CD4-positive, alpha-beta T cell treated with Interleukin-4 for 1 hour (primary cell): ENCODE measurements at regions not wholly inside any gene's neighbourhood (a gene's known extent, or its start where the extent isn't known, plus 50 kb on each side); places are given as distances from the start of the nearest gene placed in this dataset.

Source experiments
- DNase-seq, 2 donors: peaks; one replicate each; pipeline ENCODE4 v3.0.0-alpha.2; 2020 to 2022

DNA sequence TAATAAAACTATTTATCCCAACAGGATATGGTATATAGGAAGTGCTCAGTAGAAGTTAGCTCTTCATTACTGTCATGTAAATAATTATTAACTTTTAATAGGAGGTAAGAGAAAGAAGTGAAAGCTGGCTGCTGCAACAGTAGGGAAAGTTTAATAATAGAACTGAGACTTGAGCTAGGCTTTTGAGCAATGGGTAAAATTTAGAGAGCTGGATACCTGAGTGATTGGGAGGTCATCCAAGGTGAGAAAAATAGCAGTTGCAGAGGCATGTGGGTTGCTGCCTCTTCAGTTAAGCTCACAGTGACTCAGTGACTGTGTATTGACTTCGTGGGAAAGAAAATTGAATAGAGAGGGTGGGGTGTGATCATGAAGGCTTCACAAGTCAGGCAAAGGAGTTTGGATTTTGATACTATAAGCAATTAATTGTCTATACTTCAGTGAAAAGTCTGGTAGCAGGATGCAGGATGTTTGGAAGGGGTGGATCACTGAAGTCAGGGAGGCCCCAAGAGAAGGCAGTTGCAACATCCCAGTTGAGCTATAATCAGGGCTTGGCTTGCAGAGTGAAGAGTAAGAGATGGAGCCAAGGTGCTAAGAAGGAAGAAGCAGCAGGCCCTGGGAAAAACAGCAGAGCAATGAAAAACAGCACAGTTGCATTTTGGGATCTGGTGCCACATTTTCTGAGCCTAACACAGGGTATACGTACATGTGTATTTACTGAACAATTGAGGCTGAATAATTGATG, 172.0 kb upstream of the FRMD6 start:
- DNase-seq = no peak

DNA sequence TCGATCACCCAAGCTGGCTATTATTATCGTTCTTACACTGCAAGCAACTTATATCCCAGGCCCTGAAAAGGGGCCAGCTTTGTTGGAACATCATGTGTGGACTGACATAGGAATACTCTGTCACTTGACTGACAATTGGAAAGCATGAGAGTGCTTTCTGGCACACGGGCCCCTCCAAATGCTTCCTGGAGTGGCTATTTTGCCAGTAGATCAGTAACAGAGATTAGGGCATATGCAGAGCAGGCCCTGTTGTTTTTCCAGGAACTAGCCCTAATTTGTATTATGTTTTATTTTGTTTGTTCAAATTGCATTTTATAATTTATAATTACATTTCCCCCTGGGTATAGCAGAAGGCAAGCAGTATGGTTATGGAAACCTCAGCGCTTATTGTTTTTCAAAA, 170.1 kb upstream of the FRMD6 start:
- DNase-seq = no peak

DNA sequence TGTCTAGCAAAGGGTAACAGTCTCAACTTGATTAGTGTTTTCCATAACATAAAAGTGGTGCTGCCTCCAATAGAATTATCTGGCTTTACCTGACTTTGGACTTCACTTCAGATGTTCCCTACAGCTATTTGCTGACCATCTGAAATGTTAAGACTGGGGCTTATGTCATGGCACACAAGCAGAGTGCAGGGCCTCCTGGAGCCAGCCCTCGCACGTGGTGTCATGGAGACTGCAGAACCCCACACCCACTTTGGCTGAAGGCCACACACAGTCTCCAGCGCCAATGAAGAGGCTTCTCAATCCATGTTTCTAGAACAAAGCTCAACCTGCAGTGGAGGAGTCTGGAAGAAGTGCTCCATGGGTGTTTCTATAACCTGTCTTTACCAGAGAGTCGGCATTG, 169.6 kb upstream of the FRMD6 start:
- no peak for DNase-seq

DNA sequence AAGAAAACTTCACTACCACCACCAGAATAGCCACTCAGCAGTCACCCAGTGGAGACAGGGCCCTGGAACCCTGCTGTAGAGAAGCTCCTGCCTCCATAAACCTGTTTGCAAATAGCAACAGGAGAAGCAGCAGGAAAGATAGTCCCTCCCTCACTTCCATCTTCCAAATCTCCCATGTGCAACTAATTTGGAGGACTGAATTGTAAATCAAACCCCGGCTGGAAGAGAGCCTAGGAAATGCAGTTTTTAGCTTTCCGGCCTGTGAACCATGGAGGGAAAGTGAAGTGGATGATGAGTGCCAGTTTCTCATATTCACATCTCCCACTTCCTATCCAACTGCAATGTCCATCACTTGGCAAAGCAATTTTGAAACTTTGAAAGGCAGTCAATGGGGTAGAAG, 167.2 kb upstream of the FRMD6 start:
- no peak for DNase-seq

DNA sequence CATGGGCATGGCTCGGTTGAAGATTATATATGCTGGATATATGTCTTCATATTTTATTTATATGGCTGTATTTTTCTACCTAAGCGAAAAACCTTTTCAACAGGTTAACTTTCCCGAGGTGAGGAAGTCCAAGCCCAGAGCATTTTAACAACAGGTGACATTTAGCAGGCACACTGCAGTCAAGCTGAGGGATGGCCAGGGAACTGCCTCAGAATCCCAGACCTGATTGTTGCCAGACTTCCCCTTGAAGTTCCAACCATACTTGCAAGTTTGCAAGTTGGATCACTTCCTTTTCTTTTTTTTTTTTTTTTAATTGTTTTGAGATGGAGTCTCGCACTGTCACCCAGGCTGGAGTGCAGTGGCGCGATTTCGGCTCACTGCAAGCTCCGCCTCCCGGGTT, 166.0 kb upstream of the FRMD6 start:
- no peak for DNase-seq

DNA sequence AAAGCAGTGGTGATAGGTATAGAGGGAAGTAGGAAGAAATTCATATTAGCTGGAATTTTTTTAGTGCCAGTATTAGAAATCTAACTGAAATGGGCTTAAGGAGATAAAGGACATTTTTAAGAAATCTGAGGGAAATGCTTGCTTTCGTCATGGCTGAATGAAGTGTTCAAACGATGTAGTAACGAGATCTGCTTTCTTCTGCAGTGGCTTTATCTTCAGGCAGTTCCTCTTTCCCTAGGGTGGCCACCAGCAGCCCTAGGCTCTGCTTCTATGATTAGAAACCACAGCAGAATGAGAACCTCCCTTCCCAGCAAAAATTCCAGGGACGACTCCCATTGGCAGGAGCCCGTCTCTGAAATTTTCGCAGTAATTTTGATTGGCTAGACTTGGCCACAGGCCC, 163.9 kb upstream of the FRMD6 start:
- no peak for DNase-seq

DNA sequence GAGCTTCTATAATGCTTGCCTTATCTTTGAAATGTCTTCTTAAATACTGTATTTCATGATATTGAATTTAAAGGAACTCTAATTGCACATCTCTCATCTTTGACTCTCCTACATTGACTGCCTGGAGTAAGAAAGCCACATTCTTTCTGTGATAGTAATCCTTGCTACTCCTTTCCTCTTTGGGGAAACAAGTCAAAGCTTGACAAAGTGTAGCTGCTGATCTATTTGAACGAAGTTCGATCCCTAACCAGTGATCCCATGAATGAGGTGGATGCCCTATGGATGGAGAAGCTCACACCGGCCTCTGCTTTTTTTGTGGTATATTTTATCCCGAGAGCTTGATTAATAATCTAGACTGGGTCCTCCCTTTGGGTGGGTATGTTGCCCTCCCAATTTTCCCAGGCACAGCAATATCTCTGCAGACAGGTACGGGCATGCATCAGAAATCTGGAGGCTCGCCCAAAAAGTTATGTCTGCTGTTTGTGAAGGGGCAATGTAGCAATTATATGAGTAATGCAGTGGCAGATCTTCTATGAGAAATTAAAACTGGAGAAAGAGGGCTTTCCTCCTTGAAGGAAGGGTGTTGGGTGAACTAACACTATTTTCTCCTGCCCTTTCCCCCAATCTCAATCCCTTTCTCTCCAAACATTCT, 163.0 kb upstream of the FRMD6 start:
- DNase-seq = no peak

DNA sequence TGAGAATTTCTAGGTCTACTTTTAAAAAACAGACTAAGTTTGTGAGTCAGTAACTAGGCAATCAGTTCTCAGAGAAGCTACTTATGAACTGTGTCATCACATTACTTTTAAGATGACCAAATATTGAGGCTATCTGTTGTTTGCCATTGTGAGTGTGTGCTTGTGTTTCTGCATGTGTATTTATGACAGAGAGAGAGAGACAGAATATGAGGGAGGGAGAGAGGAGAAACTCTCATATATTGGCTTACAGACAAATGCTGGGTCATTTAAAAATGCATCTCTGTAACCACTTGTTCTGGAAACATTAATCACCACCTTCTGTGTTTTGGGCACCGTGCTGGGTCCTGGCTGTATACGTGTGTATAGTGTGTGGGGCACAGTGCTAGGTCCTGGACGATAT, 161.5 kb upstream of the FRMD6 start:
- no peak for DNase-seq

DNA sequence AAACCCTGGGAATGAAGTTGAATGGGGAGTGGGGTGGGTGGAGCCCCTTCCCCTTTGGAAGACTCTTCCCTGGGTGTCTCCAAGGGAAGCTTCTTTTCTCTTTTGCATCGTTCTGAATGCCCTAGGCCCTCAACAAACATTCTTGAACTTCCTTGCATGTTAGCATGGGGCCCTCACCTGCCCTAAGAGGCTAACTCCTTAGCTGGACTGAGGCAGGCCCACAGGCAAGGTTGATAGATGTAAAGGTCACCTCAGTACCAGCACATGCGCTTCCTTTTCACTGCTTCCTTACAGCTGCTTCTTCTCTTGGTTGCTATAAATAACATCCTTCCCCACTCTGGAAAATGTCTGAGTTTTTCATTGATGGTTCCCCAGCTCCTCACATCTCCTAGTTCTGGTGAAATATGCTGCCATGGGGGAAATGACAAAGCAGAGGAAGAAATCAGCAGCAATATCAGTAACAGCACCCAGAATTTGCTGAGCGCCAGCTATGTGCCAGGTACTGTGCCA, 160.6 kb upstream of the FRMD6 start:
- no peak for DNase-seq

DNA sequence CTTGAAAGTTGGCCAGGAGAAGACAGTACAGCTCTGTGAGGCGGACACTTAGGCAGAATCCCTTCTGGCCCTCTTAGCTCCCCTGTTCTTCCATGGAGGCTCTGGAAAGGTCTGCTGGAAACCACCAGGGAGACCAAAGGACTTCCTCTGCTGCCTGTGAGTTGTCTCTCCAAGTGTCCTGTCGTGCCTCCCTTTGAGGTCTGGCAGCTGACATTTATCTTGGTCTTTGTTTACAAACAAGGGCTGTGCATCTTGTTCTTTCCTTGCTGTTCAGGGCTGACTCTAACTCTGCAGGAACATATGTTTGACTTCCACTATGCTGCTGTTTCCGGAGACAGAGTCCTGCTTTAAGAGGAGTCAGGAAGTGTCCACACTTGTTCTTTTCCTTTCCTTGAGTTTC, 159.9 kb upstream of the FRMD6 start:
- no peak for DNase-seq

DNA sequence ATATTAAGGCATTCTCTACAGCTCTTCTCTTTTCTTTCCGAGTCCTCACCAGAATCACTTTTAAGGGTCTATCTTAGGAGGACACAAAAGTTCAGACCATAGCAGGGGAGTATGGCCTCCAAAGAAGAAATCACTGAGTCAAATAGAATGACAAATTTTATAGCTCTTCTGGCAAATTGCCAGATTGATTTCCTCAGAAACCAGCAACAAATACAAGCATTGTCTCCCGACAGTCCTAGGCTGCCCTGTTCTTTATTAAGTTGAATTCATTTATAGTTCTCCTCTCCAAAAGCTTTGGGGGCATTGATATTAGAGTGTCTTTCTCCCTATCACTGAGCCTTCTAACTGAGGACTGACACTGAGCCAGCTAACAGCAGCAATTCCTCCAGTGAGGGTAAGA, 156.4 kb upstream of the FRMD6 start:
- DNase-seq = no peak

DNA sequence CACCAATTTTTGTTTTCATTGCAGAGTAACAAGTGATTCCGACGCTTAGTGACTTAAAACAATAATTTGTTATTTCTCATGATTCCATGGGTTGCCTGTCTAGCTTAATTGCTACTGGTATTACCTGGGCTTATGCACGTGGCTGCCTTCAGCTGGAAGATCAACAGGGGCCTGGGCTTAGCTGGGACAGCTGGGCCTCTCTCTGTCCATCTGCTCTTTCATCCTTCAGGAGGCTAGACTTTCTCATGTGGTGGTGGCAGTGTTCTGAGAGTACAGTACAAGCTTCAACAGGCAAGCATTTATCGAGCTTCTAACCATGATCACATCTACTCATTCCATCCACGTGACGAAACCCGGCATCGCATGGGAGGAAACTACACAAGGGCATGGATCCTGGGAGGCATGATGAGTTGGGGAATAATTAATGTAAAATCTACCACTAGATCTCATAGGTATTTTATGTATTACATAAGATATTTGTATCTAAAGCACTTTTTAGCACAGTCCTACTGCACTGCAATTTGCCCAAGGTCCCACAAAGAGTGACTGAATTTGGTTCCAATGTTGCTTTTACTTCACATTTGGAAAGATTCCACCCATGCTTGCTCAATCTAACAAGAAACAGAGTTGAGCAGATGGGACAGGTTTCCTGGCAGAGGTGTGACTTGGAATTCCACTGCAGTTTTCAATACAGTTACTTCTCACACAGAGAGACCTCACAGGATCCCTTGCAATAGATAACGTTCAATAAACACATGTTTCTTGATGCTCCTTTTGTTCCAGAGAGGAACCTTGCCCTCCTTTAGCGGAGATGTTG, 153.1 kb upstream of the FRMD6 start:
- no peak for DNase-seq

DNA sequence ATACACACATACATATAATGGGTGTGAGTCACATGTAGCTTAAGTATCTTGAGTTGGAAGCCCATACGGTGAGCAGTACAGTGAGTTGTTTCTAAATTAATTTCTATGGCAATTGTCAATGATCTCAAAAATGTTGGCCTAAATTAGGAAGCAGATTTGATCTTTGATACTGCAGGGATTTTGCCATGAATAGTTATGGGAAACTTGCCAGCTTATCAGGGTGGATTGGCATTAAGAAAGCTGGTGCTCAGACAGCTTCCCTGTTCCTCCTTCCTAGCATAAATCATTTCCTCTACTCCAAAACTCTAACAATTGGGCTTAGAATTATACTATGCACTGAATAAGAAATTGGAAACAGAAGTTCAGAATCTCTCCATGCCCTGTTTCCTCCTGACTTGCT, 150.9 kb upstream of the FRMD6 start:
- no peak for DNase-seq

DNA sequence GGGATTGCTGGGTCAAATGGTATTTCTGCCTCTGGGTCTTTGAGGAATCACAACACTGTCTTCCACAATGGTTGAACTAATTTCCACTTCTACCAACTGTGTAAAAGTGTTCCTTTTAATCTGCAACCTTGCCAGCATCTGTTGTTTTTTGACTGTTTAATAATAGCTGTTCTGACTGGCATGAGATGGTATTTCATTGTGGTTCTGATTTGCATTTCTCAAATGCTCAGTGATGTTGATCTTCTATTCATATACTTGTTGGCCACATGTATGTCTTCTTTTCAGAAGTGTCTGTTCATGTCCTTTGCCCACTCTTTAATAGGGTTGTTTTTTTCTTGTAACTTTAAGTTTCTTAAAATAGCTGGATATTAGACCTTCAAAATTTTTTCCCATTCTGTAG, 150.0 kb upstream of the FRMD6 start:
- no peak for DNase-seq

DNA sequence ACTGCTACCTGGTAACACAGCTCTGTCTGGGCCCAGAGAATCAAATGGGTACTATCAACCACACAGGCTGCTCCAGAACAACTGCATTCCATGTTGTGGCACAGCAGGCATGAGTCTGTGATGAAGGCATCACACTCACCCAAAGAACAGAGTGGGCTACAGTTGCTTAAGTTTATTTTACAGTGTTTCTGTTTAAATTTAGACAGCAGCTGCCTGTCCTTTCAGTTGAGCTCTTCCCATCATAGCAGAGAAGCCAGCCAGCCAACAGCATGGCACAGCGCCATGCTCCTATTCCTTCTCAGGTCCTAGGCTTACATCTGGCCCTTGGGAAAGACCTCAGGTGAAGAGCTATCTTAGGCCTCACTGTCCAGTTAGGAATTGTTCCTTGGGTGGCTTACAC, 147.0 kb upstream of the FRMD6 start:
- no peak for DNase-seq

DNA sequence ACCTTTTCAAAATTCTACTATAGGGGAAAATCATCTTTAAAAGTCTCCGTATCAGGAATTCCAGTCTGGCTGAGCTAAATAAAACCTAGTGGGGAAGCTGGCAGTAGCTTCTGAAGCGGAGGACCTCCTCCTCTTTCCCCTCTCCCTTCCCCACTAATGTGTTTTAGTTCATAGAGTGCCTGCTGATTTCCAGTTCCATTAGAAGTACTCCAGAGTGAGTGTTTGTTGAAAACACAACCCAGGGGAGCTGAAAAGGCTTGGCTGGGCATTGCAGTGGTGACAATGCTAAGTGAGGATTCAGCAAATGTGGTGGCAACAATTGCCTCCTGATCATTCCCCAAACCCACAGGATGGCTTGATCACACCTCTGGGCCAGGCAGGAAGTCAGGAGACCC, 144.2 kb upstream of the FRMD6 start:
- DNase-seq = no peak

DNA sequence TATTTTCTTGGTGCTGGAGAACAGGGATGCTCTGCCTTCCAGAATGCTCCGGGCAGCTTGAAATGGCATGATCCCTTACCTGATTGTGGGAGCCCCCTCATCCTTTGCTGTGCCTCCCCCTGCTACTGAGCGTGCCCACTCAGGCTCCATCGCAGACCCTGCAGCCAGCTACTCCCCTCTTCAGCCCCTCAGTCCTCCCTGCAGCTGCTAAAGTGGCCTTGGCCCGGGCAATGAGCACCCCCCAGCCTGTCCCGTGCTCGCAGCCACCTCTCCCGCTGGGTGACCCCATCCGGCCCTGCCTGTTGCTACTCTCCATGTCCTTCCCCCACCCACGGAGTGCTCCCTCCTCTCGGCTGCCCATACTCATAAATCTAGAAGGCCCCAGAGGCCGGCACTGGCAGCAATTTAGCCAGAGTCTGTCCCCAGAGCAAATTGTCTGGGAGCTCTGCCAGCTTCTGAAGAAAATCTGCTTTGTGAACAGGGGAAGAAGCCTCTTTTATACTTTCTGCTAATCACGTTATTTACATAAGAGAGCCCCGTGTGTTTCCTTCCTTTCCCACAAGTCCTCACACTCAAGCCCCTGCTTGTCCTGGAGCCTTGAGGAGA, 143.7 kb upstream of the FRMD6 start:
- no peak for DNase-seq

DNA sequence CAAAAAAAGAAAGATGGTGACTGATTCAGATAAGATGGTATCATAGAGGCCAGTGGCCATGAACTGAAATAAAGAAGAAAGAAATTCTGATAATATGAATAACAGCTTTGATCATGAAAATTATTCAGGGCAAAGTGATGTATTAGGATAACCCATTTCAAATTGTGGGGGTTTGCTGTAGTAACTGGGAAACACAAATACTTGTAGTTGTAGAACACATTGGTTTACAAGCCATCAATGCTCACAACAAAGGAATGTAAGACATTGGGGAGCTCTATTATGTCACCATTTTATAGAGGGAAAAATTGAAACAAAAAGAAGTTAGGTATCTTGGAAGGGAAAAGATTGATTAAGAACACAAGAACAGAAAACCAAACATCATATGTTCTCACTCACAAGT, 140.4 kb upstream of the FRMD6 start:
- no peak for DNase-seq

DNA sequence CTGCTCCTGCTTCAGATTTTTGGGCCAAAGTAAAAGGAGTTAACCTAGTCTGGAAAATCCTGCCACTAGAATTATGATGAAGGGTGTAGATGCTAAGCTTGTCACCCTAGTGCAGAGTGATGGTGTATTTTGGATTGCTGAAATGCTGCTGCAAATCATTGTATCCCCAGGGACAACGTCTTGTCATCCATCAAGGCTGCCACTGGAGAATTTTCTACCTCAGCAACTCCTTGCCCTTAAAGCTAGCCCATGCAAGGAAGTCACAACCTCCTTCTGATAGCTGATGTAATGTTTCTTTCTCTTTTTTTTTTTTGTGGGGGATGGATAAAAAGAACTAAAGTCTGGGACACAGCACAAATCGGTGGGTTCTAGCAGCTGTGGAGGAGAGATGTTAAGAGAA, 139.4 kb upstream of the FRMD6 start:
- DNase-seq = no peak

DNA sequence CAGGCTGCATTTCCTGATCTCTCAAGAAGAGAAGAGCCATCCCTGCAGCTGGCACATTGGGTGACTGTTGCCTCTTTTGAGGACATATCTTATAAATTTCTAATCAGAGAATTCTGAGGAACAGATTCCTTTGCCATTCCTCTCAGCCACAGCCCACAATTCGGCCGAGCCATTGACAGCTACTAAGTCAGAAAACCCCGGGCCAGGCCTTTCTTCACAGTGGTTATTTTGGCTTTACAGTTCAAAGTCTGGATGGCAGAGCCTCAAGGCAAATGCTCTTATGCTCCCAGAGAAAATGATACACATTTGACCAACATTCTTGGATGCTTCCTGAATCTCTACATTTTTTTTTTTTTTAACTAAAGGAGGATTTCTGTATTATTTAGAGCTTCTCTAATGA, 138.4 kb upstream of the FRMD6 start:
- no peak for DNase-seq

DNA sequence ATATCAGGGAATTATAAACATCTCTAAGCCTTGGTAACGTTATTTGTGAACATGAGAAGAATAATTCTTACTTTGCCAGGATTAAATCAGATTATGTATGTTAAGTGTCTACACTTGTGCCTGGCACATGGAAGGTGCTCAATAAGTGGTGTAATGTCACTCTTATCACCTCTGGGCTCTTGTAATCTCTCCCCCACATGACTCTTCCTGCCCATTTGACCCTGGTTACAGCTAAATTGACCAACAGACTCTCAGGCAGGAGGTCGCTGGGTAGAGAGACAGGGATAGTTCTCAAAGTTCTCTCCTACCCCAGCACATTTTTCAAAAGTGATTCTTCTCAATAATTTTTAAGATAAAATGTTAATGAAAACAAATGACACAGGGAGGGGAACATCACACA, 137.8 kb upstream of the FRMD6 start:
- DNase-seq = no peak

DNA sequence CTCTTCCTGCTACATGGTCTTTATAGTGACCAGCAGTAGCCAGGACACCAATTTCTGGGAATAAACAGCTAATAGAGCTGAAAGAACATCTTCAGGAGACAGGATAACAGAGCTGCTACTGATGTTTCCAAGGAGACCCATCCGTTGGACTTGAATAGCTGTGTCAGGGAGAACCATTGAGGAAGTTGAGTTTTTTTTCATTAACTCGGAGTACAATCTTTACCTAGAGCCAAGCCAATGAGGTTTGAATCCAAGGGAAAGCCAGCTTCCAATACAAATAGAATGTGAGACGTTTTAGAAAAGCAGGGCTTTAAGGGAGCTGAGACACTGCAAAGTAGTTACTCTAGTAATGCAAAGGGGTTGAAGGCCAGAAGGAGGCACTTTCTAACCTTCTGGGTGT, 136.1 kb upstream of the FRMD6 start:
- no peak for DNase-seq

DNA sequence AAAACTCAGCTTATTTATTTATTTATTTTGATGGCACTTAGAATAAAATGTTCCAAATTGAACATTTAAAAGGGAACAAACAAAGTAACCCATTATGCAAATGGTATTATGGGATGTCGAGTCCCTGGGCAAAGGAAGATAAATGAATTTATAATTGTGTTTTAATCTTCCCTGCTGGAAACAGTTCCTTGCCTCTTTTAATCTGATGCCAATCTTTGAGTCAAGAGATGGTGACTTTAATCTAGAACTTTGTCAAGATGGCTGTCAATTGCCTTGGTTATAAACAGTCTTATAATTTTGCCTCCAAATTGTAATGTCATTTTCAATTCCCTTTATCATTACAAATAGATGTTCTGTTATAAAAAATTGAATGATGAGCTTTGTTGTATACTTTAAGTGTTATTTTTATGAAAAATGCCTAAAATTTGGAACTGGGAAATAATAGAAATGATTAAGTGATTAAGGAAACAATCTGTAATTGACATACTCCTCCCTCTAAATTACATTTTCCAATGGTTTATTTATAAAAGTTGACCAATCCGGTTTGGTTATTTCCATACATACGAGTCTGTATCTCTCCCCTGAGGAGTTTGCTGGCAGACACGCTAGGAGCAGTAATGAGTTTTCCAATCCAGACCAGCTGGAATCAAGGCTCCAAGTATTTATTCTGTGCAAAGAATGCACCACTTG, 134.9 kb upstream of the FRMD6 start:
- no peak for DNase-seq
